ENCODE measurements at regions not wholly inside any gene's neighbourhood (a gene's known extent, or its start where the extent isn't known, plus 50 kb on each side); places are given as distances from the start of the nearest gene placed in this dataset.

- H3K27ac ChIP-seq: no peak overlapping the region
- intact Hi-C loops (cut with DNase I): no loop called here
- no peaks in the 10 kb centered on the region for H3K36me3 ChIP-seq
- ATAC-seq (no peak), DNase-seq (no peak)
- no peaks in the 10 kb centered on the region for H3K27me3 ChIP-seq
- no peak for TF ChIP-seq POLR2A (IDR thresholded peaks at IDR 0.05)
- TF ChIP-seq CTCF (IDR thresholded peaks at IDR 0.05): no peak
- H3K9me3 ChIP-seq: peaks cover 0 to 4% (median 0%) of the 10 kb centered on the region in 12 donors
- no peaks in the 10 kb centered on the region for H3K4me1 ChIP-seq
- no peak overlapping the region for H3K4me3 ChIP-seq
- 25 to 35% (median 34%) methylated on average over 4 of the region's 4 CpGs for WGBS, 4 donors
Measured at GRCh38 chr16:6317934-6318333, 1014.7 kb upstream of the RBFOX1 start.

GRCh38 chr16:6309271-6309670 lies 1023.4 kb upstream of the RBFOX1 start:
- DNase-seq (no peak), ATAC-seq (no peak)
- no peak overlapping the region for H3K4me3 ChIP-seq
- H3K36me3 ChIP-seq: no peaks in the 10 kb centered on the region
- 76 to 79% (median 78%) methylated on average over 8 of the region's 8 CpGs for WGBS, 4 donors
- H3K9me3 ChIP-seq: no peaks in the 10 kb centered on the region
- TF ChIP-seq POLR2A (IDR thresholded peaks at IDR 0.05): no peak
- TF ChIP-seq CTCF (IDR thresholded peaks at IDR 0.05): no peak
- H3K27me3 ChIP-seq: no peaks in the 10 kb centered on the region
- H3K4me1 ChIP-seq: no peaks in the 10 kb centered on the region
- no peak overlapping the region for H3K27ac ChIP-seq
- intact Hi-C loops (cut with DNase I): no loop called here

GRCh38 chr16:6308176-6308575 lies 1024.5 kb upstream of the RBFOX1 start:
- no peak overlapping the region for H3K27ac ChIP-seq
- H3K9me3 ChIP-seq: no peaks in the 10 kb centered on the region
- no peaks in the 10 kb centered on the region for H3K27me3 ChIP-seq
- no peaks in the 10 kb centered on the region for H3K4me1 ChIP-seq
- intact Hi-C loops (cut with DNase I): no loop called here
- WGBS, 4 donors: 49 to 59% (median 58%) methylated on average over 2 of the region's 2 CpGs
- no peak overlapping the region for H3K4me3 ChIP-seq
- DNase-seq: no peak
- TF ChIP-seq CTCF (IDR thresholded peaks at IDR 0.05): no peak
- TF ChIP-seq POLR2A (IDR thresholded peaks at IDR 0.05): no peak
- H3K36me3 ChIP-seq: no peaks in the 10 kb centered on the region
- ATAC-seq: no peak

- Histone ChIP-seq H3K4me1 (no peaks in the 10 kb centered on the region), H3K36me3 (no peaks in the 10 kb centered on the region), H3K4me3 (no peak overlapping the region), H3K9me3 (peaks cover 0 to 16% (median 3%) of the 10 kb centered on the region in 12 donors), H3K27me3 (no peaks in the 10 kb centered on the region), H3K27ac (no peak overlapping the region)
- intact Hi-C loops (cut with DNase I): no loop called here
- no peak for DNase-seq
- no peak for TF ChIP-seq CTCF (IDR thresholded peaks at IDR 0.05)
- TF ChIP-seq POLR2A (IDR thresholded peaks at IDR 0.05): no peak
- no peak for ATAC-seq
- WGBS, 4 donors: 77 to 85% (median 81%) methylated on average over 4 of the region's 4 CpGs
Measured at GRCh38 chr16:6300523-6300922, 1032.1 kb upstream of the RBFOX1 start.

Measured in heart left ventricle (tissue), 16 donors.